ENCODE measurements at regions not wholly inside any gene's neighbourhood (a gene's known extent, or its start where the extent isn't known, plus 50 kb on each side); places are given as distances from the start of the nearest gene placed in this dataset.
A peak's percentile ranks its signal among the peaks of the same experiment; 100 is the strongest.
"Not testable (repeated sequence)": the region's sequence is repeated elsewhere in the genome, so short reads cannot be mapped to it uniquely, and the experiment has no call there.

DNA sequence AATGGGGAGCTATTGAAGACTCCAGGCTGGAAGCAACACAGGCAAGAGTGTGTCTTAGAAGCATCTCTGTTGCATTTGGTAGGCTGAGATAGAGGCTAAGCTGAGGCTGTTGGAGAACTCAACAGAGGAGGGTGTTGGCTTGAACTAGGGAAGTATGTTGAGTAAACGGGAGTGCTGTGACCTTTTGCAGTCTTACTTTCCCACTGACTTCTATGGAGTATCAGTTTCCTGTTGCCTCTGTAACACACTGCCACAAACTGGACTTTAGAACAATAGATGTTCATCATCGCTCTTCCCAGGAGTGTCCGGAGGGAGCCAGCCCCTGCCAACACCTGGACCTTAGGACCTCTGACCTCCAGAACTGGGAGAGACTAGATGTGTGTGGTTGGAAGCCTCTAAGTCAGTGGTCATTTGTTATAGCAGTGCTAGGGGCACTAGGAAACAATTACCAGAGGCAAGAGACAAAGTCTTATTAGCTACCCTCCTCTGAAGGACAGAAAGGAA lies 192.1 kb upstream of the ZNF469 start:
- in situ Hi-C loops (cut with HindIII; ENCODE audit: low pct_unique_long_range_greater_than_20kb, low sequenced_read_pairs); DNase-seq (ENCODE audit: low read depth in 1 of 2, low spot score in 1 of 2): not testable (repeated sequence)

DNA sequence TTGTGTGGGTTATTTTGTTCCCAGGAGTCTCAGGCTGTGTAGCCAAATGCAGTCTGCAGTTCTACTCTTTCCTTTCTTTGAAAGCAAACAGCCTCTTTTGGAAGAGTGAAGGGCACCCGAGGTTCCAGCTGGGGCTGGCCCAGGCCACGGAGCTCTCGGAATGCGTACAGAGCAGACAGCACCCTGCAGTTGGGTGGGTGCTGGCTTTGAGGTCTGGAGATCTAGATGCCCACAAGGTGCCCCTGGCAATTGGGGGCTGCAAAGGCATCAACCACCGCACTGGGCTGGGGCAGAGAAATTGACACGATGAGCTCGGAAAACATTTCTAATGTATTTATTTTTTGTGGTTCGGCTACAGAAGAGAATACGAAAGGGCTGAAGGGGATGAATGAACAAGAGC lies 191.6 kb upstream of the ZNF469 start:
- DNase-seq (ENCODE audit: low read depth in 1 of 2, low spot score in 1 of 2); in situ Hi-C loops (cut with HindIII; ENCODE audit: low pct_unique_long_range_greater_than_20kb, low sequenced_read_pairs): not testable (repeated sequence)

DNA sequence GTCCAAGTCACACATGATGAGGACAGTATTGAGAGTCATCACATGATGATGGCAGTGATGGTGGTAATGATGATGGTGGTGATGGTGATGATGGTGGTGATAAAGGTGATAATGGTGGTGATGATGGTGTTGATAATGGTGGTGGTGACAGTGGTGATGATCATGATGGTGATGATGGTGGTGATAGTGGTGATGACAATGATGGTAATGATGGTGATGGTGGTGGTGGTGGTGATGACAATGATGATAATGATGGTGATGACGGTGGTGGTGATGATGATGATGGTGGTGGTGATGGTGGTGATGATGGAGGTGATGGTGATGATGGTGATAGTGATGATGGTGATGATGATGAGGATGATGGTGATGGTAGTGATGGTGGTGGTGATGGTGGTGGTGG lies 190.2 kb upstream of the ZNF469 start:
- TF ChIP-seq JUND (IDR thresholded peaks at IDR 0.05; ENCODE audit: low read depth), result no peak
- no peak for DNase-seq (ENCODE audit: low read depth in 1 of 2, low spot score in 1 of 2)
- in situ Hi-C loops (cut with HindIII; ENCODE audit: low pct_unique_long_range_greater_than_20kb, low sequenced_read_pairs), result no loop called here

DNA sequence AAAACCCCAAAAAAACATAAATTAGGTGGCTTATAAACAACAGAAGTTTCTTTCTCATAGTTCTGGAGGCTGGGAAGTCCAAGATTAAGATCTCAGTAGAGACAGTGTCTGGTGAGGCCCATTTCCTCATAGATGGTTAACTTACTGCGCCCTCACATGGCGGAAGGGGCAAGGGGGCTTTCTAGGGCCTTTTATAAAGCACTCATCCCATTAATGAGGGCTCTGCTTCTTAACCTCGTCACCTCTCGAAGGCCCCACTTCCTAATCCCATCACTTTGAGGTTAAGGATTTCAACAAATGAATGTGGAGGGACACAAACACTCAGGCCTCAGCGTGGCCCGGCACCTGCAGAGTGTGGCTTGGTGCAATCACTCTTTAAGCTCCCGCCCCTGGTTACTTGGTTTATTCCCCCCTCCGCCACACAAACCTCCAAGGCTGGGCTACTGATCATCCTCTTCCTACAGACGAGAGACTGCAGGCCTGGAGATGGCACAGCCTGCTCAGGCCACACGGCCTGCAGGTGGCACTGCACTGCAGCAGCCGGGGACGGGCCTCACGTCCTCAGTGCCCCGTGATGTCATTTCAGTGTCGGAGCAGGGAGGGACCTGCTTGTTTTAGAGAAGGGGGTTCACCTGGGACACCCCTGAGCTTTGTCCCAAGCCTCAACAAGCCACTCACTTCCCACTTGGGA lies 188.9 kb upstream of the ZNF469 start:
- in situ Hi-C loops (cut with HindIII; ENCODE audit: low pct_unique_long_range_greater_than_20kb, low sequenced_read_pairs), result not testable (repeated sequence)

DNA sequence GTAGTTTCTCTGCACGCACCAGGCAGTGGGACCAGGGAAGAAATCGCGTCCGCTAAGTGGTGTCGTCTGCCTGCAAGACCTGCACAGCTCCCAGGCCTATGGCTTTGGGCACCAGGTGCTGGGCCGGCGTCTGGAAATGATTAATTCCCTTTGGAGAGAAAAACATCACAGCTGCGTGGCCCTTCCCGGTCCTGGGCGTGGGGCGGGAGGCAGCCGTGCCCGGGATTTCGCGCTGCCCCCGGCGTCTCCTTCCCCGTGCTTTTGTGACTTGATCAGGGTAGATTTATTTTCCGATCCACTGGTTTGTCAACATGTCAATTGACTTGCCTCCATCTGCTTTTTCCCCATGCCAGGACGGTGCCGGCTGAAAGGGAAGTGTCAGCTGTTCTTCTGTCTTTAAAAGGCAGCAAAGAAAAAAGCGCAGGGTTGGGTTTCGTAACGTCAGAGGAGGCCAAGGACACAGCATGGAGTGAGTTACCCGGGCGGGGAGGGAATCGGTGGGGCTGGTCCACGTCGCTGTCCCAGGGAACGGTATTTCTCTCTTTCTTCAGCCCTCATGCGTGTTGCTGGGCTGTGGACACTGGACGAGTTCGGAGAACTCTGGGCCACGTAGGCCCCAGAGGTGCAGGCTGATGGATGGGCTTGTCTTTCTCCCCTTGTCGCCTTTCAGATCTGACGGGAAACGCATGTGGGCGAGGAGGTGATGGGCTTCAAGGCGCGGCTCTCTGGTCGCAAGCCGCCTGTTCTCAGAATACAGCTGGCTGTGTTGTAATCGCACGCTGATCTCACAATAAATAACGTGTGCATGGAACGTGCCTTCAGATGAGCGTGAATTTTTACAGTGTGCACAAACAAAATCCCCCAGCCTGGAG lies 188.1 kb upstream of the ZNF469 start:
- no peak for DNase-seq (ENCODE audit: low read depth in 1 of 2, low spot score in 1 of 2)
- no peak for TF ChIP-seq JUND (IDR thresholded peaks at IDR 0.05; ENCODE audit: low read depth)
- in situ Hi-C loops (cut with HindIII; ENCODE audit: low pct_unique_long_range_greater_than_20kb, low sequenced_read_pairs), result no loop called here

More for the DNA sequence above, 188.9 kb upstream of the ZNF469 start:
- DNase-seq (ENCODE audit: low read depth in 1 of 2, low spot score in 1 of 2), result peak in 1 of 2 experiments; percentile 76

DNA sequence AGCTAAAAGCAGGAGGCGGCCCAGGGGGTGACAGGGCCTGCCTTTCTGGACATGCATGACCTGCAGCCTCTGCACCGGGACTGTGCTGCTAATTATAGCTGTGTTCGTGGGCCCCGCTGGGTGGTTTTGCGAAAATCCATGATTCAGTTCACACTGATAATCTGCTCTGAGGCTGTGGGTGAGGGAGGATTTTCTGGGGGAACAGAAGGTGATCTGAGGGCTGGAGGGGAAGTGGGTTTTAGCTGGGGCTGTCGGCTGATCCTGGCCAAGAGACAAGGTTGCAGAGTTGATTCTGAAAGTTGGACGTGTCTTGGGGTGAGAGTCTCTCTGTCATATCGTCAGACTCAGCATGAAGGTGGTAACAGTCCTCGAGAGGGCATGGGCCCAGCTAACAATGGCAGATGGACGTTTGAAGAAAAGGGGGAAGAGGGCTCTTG lies 187.5 kb upstream of the ZNF469 start:
- no peak for DNase-seq (ENCODE audit: low read depth in 1 of 2, low spot score in 1 of 2)
- TF ChIP-seq JUND (IDR thresholded peaks at IDR 0.05; ENCODE audit: low read depth), result no peak
- in situ Hi-C loops (cut with HindIII; ENCODE audit: low pct_unique_long_range_greater_than_20kb, low sequenced_read_pairs), result no loop called here

DNA sequence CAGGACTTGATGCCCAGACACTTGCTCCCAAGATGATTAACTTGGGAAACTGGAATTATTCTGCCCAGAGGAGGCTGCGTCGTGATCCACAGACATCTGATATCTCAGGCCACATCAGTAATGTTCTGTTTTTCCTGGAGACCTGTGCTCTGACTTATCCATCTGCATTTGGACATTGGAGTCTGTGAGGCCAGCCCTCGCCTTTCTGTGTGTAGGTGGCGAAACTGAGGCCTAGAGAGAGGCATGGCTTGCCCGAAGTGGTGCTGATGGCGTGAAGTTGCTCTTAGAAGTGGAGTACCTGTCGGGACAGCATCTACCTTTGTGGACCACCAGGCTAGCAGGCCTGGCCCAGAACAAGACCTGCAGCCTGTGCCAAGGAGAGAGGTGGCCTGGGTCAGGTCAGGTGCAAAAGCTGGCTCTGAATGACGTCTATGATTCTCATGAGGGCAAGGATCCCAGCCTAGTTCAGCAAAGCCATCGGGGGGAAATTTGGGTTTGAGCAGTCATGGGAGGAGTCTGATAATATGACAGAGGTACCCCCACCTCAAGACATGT lies 186.8 kb upstream of the ZNF469 start:
- DNase-seq (ENCODE audit: low read depth in 1 of 2, low spot score in 1 of 2), result no peak
- TF ChIP-seq JUND (IDR thresholded peaks at IDR 0.05; ENCODE audit: low read depth), result no peak
- in situ Hi-C loops (cut with HindIII; ENCODE audit: low pct_unique_long_range_greater_than_20kb, low sequenced_read_pairs), result no loop called here

DNA sequence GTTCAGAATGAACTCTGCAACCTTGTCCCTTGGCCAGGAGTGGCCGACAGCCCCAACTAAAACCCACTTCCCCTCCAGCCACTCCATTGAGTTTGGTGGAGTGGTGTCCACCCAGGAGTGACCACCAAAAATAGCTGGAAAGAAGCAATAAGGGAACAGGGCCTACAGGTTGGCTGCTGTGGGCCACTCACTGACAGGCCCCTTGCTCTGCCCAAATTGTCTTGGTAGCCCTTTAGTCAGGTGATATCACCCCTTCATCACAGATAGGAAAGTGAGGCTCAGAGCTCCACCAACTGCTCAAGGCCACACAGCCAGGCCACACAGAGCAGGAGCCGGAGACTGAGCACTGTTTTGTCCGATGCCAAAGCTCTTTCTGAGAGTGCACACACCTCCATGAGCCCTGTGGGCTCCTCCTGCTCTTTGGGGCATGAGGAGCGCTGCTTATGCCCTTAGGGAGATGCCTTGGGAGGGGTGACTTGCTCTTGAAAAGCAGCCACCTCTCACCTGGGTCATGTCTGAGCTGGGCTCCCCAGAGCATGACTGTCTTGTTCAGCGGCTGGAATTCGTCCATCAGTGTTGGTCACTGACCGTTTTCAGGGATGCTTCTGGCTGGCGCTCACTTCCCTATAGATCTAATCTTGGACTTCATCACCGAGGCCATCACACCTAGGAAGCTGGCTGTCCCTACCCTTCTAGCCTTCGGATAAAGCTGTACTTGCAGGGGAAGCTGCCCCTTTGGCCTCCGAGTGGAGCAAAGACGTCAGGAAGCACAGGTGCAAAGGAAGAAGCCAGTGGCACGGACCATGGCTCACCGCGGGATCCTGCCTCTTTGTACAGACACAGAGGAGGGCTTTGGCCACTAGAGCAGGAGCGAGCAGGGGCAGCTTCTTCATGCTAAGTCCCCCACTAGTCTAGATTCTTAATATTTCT lies 186.0 kb upstream of the ZNF469 start:
- in situ Hi-C loops (cut with HindIII; ENCODE audit: low pct_unique_long_range_greater_than_20kb, low sequenced_read_pairs), result no loop called here
- no peak for DNase-seq (ENCODE audit: low read depth in 1 of 2, low spot score in 1 of 2)
- no peak for TF ChIP-seq JUND (IDR thresholded peaks at IDR 0.05; ENCODE audit: low read depth)

DNA sequence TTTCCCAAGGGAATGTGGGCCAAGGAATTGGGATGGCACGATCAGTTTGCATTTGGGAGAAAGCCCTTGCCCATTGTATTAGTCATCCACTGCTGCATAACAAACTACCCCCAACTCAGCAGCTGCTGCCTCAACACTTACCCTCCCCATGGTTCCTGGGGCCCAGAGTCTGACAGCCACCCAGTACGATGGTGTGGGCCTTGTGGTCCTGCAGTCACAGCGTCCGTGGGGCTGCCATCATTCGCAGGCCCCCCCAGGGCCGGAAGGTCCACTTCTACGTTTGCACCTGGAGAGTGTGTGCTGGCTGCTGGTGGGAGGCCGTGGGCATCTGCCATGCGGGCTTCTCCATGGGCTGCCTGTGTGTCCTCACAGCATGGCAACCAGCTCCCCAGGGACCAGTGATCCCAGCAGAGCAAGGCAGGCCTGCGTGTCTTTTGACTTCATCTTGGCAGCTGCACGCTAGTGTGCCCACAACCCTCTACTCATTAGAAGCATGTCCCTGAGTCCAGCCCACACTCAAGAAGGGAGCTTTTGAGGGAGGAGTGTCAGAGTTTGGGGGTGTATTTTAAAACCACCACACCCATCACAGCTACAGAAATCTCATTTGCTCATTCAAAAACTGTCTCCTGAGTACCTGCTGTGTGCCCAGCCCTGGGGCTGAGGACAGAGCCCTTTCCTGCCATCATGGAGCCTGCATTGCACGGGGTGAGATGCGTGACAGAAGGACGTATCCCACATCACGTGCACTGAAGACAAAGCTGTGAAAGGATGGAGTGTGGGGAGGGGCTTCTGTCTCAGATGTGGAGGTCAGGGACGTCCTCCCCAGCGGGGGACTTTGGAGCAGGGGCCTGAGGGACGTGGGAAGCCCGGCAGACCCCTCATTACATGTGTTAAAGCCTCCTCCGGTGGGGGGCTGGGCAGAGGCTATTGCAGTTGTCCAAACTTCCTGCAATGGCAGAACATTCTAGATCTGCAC lies 185.0 kb upstream of the ZNF469 start:
- no peak for DNase-seq (ENCODE audit: low read depth in 1 of 2, low spot score in 1 of 2)
- TF ChIP-seq JUND (IDR thresholded peaks at IDR 0.05; ENCODE audit: low read depth), result no peak
- in situ Hi-C loops (cut with HindIII; ENCODE audit: low pct_unique_long_range_greater_than_20kb, low sequenced_read_pairs), result no loop called here

DNA sequence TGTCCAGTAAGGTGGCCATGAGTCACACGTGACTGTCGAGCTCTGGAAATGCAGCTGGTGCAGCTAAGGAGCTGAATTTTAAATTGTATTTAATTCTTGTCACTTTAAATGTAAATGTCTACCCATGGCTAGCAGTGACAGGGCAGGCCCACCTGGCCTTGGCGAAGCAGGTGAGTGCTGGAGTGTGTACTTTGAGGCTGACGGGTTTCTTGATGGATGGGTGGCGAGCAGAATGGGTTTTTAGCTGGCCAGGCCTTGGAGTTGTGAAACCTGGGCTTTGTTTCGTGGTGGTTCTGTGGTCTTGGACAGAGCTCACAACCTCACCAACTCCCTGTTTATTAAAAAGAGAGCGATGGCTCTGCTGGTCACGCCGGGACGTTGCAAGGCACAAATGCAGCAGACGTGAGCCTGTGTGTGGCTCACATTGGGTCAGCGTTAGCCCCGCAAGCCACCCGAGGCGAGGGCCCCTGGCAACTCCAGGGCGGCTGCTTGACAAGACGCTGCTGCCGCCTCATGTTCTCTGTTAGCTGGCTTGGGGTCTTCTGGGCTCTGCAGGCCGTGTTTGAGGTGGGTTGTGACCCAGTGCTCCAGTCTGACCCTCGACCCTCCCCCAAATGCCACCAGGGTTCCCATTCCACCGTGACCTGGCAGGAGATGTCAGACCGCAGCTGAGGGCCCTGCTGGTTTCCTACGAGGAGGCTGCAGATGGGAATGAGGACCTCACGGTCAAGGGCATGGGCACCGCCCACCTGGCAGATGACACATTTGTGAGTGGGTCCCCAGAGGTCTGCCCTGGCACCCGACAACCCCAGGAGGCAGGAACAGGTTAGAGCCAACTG lies 184.1 kb upstream of the ZNF469 start:
- in situ Hi-C loops (cut with HindIII; ENCODE audit: low pct_unique_long_range_greater_than_20kb, low sequenced_read_pairs); DNase-seq (ENCODE audit: low read depth in 1 of 2, low spot score in 1 of 2): not testable (repeated sequence)

DNA sequence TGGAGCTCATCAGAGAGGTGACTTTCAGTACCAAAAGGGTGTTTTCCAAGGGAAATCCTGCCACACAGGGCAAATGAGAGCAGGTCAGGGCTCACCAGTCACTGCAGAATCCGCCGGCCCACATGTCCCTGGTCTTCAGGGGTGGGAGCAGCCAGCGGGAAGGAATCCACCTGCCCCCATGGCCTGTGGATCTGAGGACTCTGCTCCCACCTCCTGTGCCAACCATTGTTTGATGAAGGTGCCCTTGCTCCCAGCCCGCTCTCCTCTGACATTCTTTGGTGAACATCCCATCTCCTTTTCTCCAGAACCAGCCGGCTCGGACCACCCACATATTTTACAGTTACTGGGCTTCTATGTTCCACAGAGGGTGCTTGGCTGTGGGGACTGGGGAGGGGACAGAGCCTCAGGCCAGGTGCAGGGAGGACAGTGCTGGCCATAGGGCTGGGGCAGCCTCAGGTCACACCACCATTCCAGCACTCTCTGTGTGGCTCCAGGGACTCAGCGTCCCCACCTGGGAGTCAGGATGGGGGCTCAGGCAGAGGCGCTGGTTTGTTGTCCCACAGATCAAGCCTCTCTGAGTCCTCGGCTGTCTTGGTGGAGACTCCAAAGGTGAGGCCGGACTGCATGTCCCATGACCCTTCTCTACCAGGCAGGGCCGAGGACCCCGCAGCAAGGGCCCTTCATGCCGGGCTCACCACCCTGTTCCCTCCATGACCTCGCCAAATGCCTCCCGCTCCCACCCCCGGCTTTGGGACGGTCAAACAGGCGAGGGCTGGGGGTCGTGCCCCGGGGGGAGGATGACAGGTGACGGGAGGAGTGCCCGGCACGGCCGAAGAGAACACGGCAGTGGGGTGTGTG lies 183.2 kb upstream of the ZNF469 start:
- in situ Hi-C loops (cut with HindIII; ENCODE audit: low pct_unique_long_range_greater_than_20kb, low sequenced_read_pairs); DNase-seq (ENCODE audit: low read depth in 1 of 2, low spot score in 1 of 2): not testable (repeated sequence)

DNA sequence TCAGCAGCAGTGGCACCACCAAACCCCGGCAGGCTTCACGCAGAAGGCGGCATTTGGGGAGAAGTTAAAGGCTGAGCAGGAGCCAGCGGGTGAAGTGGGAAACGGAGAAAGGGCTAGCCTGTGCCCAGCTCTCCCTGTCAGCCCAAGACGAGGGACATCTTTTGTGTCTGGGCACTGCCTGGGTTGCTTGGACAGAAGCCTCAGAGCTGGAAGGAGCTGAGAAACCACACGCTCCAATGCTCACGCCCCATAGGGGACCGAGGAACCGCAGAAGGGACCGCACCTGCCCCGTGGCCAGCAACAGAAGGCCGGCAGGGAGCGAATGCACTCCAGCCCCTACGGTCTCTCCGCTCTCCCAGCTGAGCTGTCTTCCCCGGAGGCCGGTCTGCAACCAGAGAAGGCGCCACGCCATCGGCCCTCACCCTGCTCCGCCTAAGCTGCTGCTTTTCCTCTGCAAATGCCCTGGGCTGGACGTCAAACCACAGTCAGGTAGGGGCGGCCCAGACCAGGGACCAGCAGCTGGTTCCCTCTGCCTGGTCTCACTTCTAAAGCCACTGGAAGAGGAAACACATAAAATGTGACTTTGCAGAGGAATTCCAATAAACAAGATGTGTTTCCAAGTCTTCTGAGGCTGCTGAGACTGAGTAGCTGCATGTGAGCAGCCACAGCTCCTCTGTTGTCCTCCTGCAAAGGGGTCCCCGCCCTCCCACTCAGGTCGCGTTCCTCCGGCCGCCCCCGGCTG lies 182.4 kb upstream of the ZNF469 start:
- DNase-seq (ENCODE audit: low read depth in 1 of 2, low spot score in 1 of 2); in situ Hi-C loops (cut with HindIII; ENCODE audit: low pct_unique_long_range_greater_than_20kb, low sequenced_read_pairs): not testable (repeated sequence)
